ENCODE measurements at regions not wholly inside any gene's neighbourhood (a gene's known extent, or its start where the extent isn't known, plus 50 kb on each side); places are given as distances from the start of the nearest gene placed in this dataset.

- Histone ChIP-seq H3K4me3 (ENCODE audit: control extremely low read depth in 1 of 5, extremely low read depth in 1 of 5, insufficient read depth in 1 of 5, low read depth in 2 of 5, low read length in 4 of 5) (no peak overlapping the region), H3K9me3 (ENCODE audit: control extremely low read depth in 1 of 3, control insufficient read depth in 2 of 3, insufficient read depth in 1 of 3, low read length in 2 of 3) (no peaks in the 10 kb centered on the region), H3K9ac (ENCODE audit: low read length) (no peak overlapping the region), H3K4me2 (replicated peaks; ENCODE audit: low read depth, low read length, poor library complexity, severe bottlenecking) (no peak overlapping the region), H3K4me1 (ENCODE audit: control insufficient read depth in 2 of 2, insufficient read depth in 2 of 2, low read length in 2 of 2) (peaks cover 0 to 8% of the 10 kb centered on the region in 2 donors), H3K27me3 (replicated peaks in 1 of 4; ENCODE audit: control extremely low read depth in 1 of 4, control insufficient read depth in 3 of 4, insufficient read depth in 4 of 4, low read length in 3 of 4) (peaks cover 0 to 3% (median 0%) of the 10 kb centered on the region in 4 experiments), H3K36me3 (replicated peaks in 1 of 2; ENCODE audit: control extremely low read depth in 1 of 2, control insufficient read depth in 1 of 2, extremely low read depth in 1 of 2, insufficient read depth in 2 of 2, low read length in 1 of 2) (no peaks in the 10 kb centered on the region), H4K20me1 (ENCODE audit: control insufficient read depth, insufficient read depth, low read length, poor library complexity, severe bottlenecking) (no peaks in the 10 kb centered on the region), H3K27ac (ENCODE audit: low read length in 2 of 2) (no peak overlapping the region), H3K79me2 (ENCODE audit: control insufficient read depth, insufficient read depth, low read length) (no peaks in the 10 kb centered on the region), H2AFZ (ENCODE audit: insufficient read depth, low read depth, low read length, poor library complexity, severe bottlenecking) (no peak overlapping the region)
- H3K4me3 Mint-ChIP-seq = no peak overlapping the region
- ATAC-seq (ENCODE audit: low read depth) = no peak
- intact Hi-C loops (cut with micrococcal nuclease) = no loop called here
- no peak overlapping the region for H3K27ac Mint-ChIP-seq
- H3K4me1 Mint-ChIP-seq = peaks cover 17% of the 10 kb centered on the region
- peaks cover 4% of the 10 kb centered on the region for H3K27me3 Mint-ChIP-seq
- POLR2A ChIA-PET = no interaction called here
- H3K9me3 Mint-ChIP-seq (ENCODE audit: insufficient read depth) = no peaks in the 10 kb centered on the region
- no peak for DNase-seq
- no peak for TF ChIP-seq EZH2 (IDR thresholded peaks at IDR 0.05; ENCODE audit: borderline replicate concordance, insufficient read depth, low read depth, low read length, poor library complexity, severe bottlenecking)
- no peak for TF ChIP-seq CTCF (IDR thresholded peaks at IDR 0.05)
- 72% methylated on average over 4 of the region's 4 CpGs for WGBS (ENCODE audit: insufficient coverage)
- CTCF ChIA-PET = no interaction called here
These were observed 506.9 kb downstream of the BCL11A start for GRCh38 chr2:60046529-60046928.

- intact Hi-C loops (cut with micrococcal nuclease) = no loop called here
- Mint-ChIP-seq H3K4me3 (no peak overlapping the region), H3K4me1 (peaks cover 17% of the 10 kb centered on the region), H3K27ac (no peak overlapping the region), H3K27me3 (no peaks in the 10 kb centered on the region), H3K9me3 (ENCODE audit: insufficient read depth) (no peaks in the 10 kb centered on the region)
- Histone ChIP-seq H3K4me3 (ENCODE audit: control extremely low read depth in 1 of 5, extremely low read depth in 1 of 5, insufficient read depth in 1 of 5, low read depth in 2 of 5, low read length in 4 of 5) (no peak overlapping the region), H3K79me2 (ENCODE audit: control insufficient read depth, insufficient read depth, low read length) (no peaks in the 10 kb centered on the region), H3K9ac (ENCODE audit: low read length) (no peak overlapping the region), H3K4me1 (ENCODE audit: control insufficient read depth in 2 of 2, insufficient read depth in 2 of 2, low read length in 2 of 2) (peaks cover 0 to 8% of the 10 kb centered on the region in 2 donors), H3K27me3 (replicated peaks in 1 of 4; ENCODE audit: control extremely low read depth in 1 of 4, control insufficient read depth in 3 of 4, insufficient read depth in 4 of 4, low read length in 3 of 4) (no peaks in the 10 kb centered on the region), H4K20me1 (ENCODE audit: control insufficient read depth, insufficient read depth, low read length, poor library complexity, severe bottlenecking) (no peaks in the 10 kb centered on the region), H2AFZ (ENCODE audit: insufficient read depth, low read depth, low read length, poor library complexity, severe bottlenecking) (no peak overlapping the region), H3K4me2 (replicated peaks; ENCODE audit: low read depth, low read length, poor library complexity, severe bottlenecking) (no peak overlapping the region), H3K36me3 (replicated peaks in 1 of 2; ENCODE audit: control extremely low read depth in 1 of 2, control insufficient read depth in 1 of 2, extremely low read depth in 1 of 2, insufficient read depth in 2 of 2, low read length in 1 of 2) (no peaks in the 10 kb centered on the region), H3K9me3 (ENCODE audit: control extremely low read depth in 1 of 3, control insufficient read depth in 2 of 3, insufficient read depth in 1 of 3, low read length in 2 of 3) (no peaks in the 10 kb centered on the region), H3K27ac (ENCODE audit: low read length in 2 of 2) (no peak overlapping the region)
- DNase-seq (no peak), ATAC-seq (ENCODE audit: low read depth) (no peak)
- ChIA-PET POLR2A (interaction anchor here (0.6 kb wide), 1 partner anchor 363 kb away, joined by 6 read pairs; no protein-coding TSS in a partner anchor), CTCF (no interaction called here)
- no CpG with 5 or more reads among the region's 1 CpG for WGBS (ENCODE audit: insufficient coverage)
- no peak for TF ChIP-seq CTCF (IDR thresholded peaks at IDR 0.05)
- TF ChIP-seq EZH2 (IDR thresholded peaks at IDR 0.05; ENCODE audit: borderline replicate concordance, insufficient read depth, low read depth, low read length, poor library complexity, severe bottlenecking) = no peak
These were observed 508.0 kb downstream of the BCL11A start for GRCh38 chr2:60045456-60045855.
